Activated CD4-positive, alpha-beta T cell treated with anti-CD3 and anti-CD28 coated beads, Interleukin-2, Interleukin-4, amounts not matched to agents 100 ng/mL and 50 ng/mL, durations not matched to agents 16 hours and 8 hours (primary cell): ENCODE measurements at regions not wholly inside any gene's neighbourhood (a gene's known extent, or its start where the extent isn't known, plus 50 kb on each side); places are given as distances from the start of the nearest gene placed in this dataset.
"Not testable (repeated sequence)": the region's sequence is repeated elsewhere in the genome, so short reads cannot be mapped to it uniquely, and the experiment has no call there.

ENCODE experiments used
- DNase-seq: peaks from one replicate; pipeline ENCODE4 v3.0.0-alpha.2; 2020; ENCODE audit warnings: low spot score

- DNase-seq = no peak
Observed at GRCh38 chr5:129163810-129164378, 69.3 kb downstream of the ISOC1 start.

- DNase-seq = no peak
Observed at GRCh38 chr5:129170050-129170449, 75.5 kb downstream of the ISOC1 start.

- no peak for DNase-seq
Observed at GRCh38 chr5:129171194-129171944, 76.8 kb downstream of the ISOC1 start.

GRCh38 chr5:129172580-129172979, 78.0 kb downstream of the ISOC1 start:
- DNase-seq = no peak

GRCh38 chr5:129173771-129174170, 79.2 kb downstream of the ISOC1 start:
- DNase-seq = no peak

GRCh38 chr5:129174480-129174879, 79.9 kb downstream of the ISOC1 start:
- no peak for DNase-seq

- DNase-seq = no peak
Observed at GRCh38 chr5:129177451-129177850, 82.9 kb downstream of the ISOC1 start.

GRCh38 chr5:129199308-129199707, 104.8 kb downstream of the ISOC1 start:
- no peak for DNase-seq

- DNase-seq = no peak
Observed at GRCh38 chr5:129204525-129204924, 110.0 kb downstream of the ISOC1 start.

GRCh38 chr5:129216001-129216400, 121.5 kb downstream of the ISOC1 start:
- DNase-seq = no peak

GRCh38 chr5:129217179-129217578, 122.6 kb downstream of the ISOC1 start:
- no peak for DNase-seq

- no peak for DNase-seq
Observed at GRCh38 chr5:129223178-129223577, 128.6 kb downstream of the ISOC1 start.

- no peak for DNase-seq
Observed at GRCh38 chr5:129228577-129228976, 134.0 kb downstream of the ISOC1 start.

GRCh38 chr5:129241755-129242154, 147.2 kb downstream of the ISOC1 start:
- no peak for DNase-seq

GRCh38 chr5:129243039-129243438, 148.5 kb downstream of the ISOC1 start:
- DNase-seq = no peak

- no peak for DNase-seq
Observed at GRCh38 chr5:129244478-129244877, 149.9 kb downstream of the ISOC1 start.

GRCh38 chr5:129245489-129245888, 150.9 kb downstream of the ISOC1 start:
- DNase-seq = no peak

GRCh38 chr5:129246088-129246487, 151.5 kb downstream of the ISOC1 start:
- no peak for DNase-seq

- DNase-seq = no peak
Observed at GRCh38 chr5:129249886-129250285, 155.3 kb downstream of the ISOC1 start.

- DNase-seq = no peak
Observed at GRCh38 chr5:129271308-129271707, 176.8 kb downstream of the ISOC1 start.

GRCh38 chr5:129284010-129284409, 176.1 kb upstream of the ADAMTS19 start:
- DNase-seq = no peak

- not testable (repeated sequence) for DNase-seq
Observed at GRCh38 chr5:129294216-129294615, 165.9 kb upstream of the ADAMTS19 start.

- no peak for DNase-seq
Observed at GRCh38 chr5:129306725-129307124, 153.4 kb upstream of the ADAMTS19 start.

GRCh38 chr5:129322968-129323367, 137.1 kb upstream of the ADAMTS19 start:
- no peak for DNase-seq
